Thoracic aorta (tissue), 2 donors: ENCODE measurements at regions not wholly inside any gene's neighbourhood (a gene's known extent, or its start where the extent isn't known, plus 50 kb on each side); places are given as distances from the start of the nearest gene placed in this dataset.
A peak's percentile ranks its signal among the peaks of the same experiment; 100 is the strongest.

Source experiments
- ATAC-seq: fragments of 150-250 bp; one replicate; pipeline ENCODE4 v1.8.0; 2017; ENCODE audit warnings: low read depth; ENCODE audit not compliant: insufficient number of reproducible peaks, low FRiP score
- DNase-seq: peaks from one replicate; pipeline ENCODE4 v3.0.0-alpha.2; 2020; ENCODE audit warnings: low spot score
- H3K27ac ChIP-seq, 2 donors: fragments of 200-600 bp; sonication (generic); 1 replicate in 1 of 2; 2 replicates in 1 of 2; pipeline ENCODE4 v1.5.1; 2016; ENCODE audit warnings: mild to moderate bottlenecking in 2 of 2, moderate library complexity in 2 of 2
- H3K27me3 ChIP-seq: fragments of 200-600 bp; sonication (generic); replicated peaks from 2 replicates; pipeline ENCODE4 v1.6.0; 2016; ENCODE audit warnings: mild to moderate bottlenecking; ENCODE audit not compliant: insufficient read depth
- H3K36me3 ChIP-seq: fragments of 200-600 bp; sonication (generic); one replicate; pipeline ENCODE4 v1.5.1; 2016
- H3K4me1 ChIP-seq, 2 donors: fragments of 200-600 bp; sonication (generic); 1 replicate in 1 of 2; 2 replicates in 1 of 2; pipeline versions ENCODE4 v1.5.1 to v1.6.0; 2016; ENCODE audit warnings: low read depth in 2 of 2, mild to moderate bottlenecking in 1 of 2; ENCODE audit not compliant: control insufficient read depth in 1 of 2
- H3K4me3 ChIP-seq: fragments of 200-600 bp; sonication (generic); 2 replicates; pipeline ENCODE4 v1.5.1; 2016; ENCODE audit warnings: mild to moderate bottlenecking
- H3K9me3 ChIP-seq: fragments of 200-600 bp; sonication (generic); 2 replicates; pipeline ENCODE4 v1.5.1; 2016
- CTCF ChIP-seq: fragments of 200-600 bp; sonication (generic); IDR thresholded peaks from one replicate; pipeline ENCODE4 v1.5.1; 2019; ENCODE audit warnings: antibody characterized with exemption

DNA sequence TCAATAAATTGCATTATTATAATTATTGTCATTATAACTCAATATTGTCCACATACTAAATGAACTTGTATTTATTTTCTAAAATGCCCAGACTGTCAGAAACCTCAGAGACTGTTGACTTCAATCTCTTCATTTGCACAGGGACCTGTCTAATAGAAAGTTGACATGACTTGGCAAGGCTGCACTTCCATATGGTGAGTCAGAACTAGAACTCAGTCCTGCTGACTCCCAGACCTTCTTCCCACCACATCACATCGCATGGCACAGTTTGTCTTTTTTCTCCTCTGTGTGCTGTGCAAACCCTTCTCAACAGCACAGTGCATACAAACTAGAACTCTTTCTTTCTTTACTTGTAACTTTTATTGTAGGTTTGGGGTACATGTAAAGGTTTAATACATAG, 215.1 kb upstream of the BLID start:
- Histone ChIP-seq H3K4me1 (peaks cover 0 to 31% of the 10 kb centered on the region in 2 donors), H3K9me3 (no peaks in the 10 kb centered on the region), H3K27ac (no peak overlapping the region), H3K36me3 (no peaks in the 10 kb centered on the region), H3K27me3 (no peaks in the 10 kb centered on the region), H3K4me3 (no peak overlapping the region)
- DNase-seq (no peak), ATAC-seq (no peak)
- TF ChIP-seq CTCF = no peak

DNA sequence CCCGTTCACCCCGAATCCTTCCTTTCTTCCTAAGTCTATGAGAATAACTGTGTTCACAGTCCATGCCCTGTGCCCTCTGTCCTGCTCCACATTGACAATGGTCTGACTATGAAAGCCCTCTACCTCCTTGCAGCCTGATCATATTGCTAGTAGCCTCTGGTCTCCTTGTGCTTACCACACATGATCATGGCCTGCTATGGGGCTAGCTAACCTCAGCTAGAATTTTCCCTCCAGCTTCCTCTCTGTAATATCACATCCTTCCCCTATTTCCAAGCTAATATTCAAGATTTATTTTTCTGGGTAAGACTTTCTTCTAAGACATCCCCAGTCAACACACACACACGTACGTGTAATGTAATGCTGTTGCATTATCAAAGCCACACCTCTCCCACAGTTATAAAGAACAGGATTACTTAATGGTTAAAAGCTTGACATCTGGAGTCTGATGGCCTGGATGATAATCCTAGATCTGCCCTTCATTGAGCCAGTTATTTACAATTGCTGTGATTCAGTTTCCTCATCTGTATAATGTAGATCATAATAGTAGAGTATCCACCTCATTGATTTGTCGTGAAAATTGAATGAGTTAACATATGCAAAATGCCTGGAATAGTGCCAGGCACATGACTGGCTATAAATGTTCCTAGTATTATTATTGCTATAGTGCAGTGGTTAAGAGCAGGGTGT, 214.4 kb upstream of the BLID start:
- DNase-seq (no peak), ATAC-seq (no peak)
- Histone ChIP-seq H3K4me1 (peaks cover 0 to 29% of the 10 kb centered on the region in 2 donors), H3K9me3 (no peaks in the 10 kb centered on the region), H3K4me3 (no peak overlapping the region), H3K36me3 (no peaks in the 10 kb centered on the region), H3K27me3 (no peaks in the 10 kb centered on the region), H3K27ac (no peak overlapping the region)
- no peak for TF ChIP-seq CTCF

DNA sequence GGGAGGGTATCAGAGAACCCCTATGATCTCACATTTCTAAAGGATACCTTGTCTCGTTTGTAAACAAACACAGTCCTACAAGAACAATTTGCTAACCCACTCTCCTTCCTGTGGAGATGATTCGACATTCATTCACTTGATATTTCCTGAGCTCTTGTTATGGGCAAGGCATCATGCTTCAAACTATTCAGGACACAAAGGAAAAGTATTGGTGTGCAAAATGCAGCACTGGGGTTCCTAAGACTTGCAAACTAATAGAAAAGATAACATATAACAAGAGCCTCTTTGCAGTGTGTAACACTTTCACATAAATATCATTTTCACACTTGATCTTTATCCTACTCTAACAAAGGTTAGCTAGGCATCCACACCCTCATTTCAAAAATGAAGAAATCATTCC, 211.5 kb upstream of the BLID start:
- no peak for ATAC-seq
- Histone ChIP-seq H3K4me1 (peaks cover 0 to 20% of the 10 kb centered on the region in 2 donors), H3K27ac (no peak overlapping the region), H3K27me3 (no peaks in the 10 kb centered on the region), H3K9me3 (no peaks in the 10 kb centered on the region), H3K4me3 (no peak overlapping the region), H3K36me3 (no peaks in the 10 kb centered on the region)
- DNase-seq = no peak
- TF ChIP-seq CTCF = no peak

DNA sequence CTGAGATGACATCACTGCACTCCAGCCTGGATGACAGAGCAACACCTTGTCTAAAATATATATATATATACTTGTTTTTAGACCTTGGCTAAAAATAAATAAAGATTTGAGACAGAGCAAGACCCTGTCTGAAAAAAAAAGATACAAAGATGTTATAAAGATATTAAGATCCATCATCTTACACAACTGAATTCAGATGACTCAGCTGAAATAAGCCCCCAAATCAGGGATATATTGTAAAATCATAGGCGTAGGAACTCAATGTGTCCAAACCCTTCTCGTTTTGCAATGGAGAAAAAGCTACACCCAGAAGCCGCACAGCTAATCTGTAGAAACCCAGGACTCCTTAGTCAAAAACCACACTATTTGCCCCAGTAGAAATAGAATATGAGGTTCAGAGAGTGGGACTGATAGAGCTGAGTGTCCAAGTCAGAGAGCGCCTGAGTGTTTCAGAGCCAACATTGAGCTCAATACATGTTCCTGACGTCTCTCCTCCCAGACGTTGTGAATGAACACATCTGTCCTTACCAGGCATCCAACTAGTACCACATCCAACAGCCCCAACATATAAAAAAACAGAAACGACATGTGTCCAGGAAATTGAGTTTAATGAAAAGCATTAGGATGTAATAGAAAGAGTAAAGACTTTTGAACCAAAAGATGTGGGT, 207.9 kb upstream of the BLID start:
- Histone ChIP-seq H3K4me3 (no peak overlapping the region), H3K36me3 (no peaks in the 10 kb centered on the region), H3K4me1 (peaks cover 7 to 40% of the 10 kb centered on the region in 2 donors), H3K27me3 (no peaks in the 10 kb centered on the region), H3K27ac (no peak overlapping the region), H3K9me3 (no peaks in the 10 kb centered on the region)
- no peak for ATAC-seq
- TF ChIP-seq CTCF = no peak
- DNase-seq = no peak

- no peaks in the 10 kb centered on the region for H3K27me3 ChIP-seq
- H3K9me3 ChIP-seq = no peaks in the 10 kb centered on the region
- DNase-seq (no peak), ATAC-seq (no peak)
- no peak overlapping the region for H3K4me3 ChIP-seq
- TF ChIP-seq CTCF = no peak
- H3K36me3 ChIP-seq = no peaks in the 10 kb centered on the region
- H3K4me1 ChIP-seq = peaks cover 7 to 54% of the 10 kb centered on the region in 2 donors
- H3K27ac ChIP-seq = peak overlapping the region in 1 of 2 donors; percentile 18
Measured at GRCh38 chr11:122322329-122322728, 206.3 kb upstream of the BLID start.
